GM12891 (cell line): ENCODE measurements at regions not wholly inside any gene's neighbourhood (a gene's known extent, or its start where the extent isn't known, plus 50 kb on each side); places are given as distances from the start of the nearest gene placed in this dataset.

ENCODE experiments used
- PAX5 ChIP-seq: IDR thresholded peaks from 2 replicates; pipeline ENCODE4 v1.6.1; 2011; ENCODE audit warnings: low read length, moderate library complexity, mild to moderate bottlenecking; ENCODE audit not compliant: insufficient read depth, severe bottlenecking
- POLR2A ChIP-seq: IDR thresholded peaks from 2 replicates; pipeline ENCODE4 v1.6.1; 2011; ENCODE audit warnings: low read depth, low read length, control low read depth
- POLR2AphosphoS5 ChIP-seq: IDR thresholded peaks from 2 replicates; pipeline ENCODE4 v1.6.1; 2011; ENCODE audit warnings: low read depth, low read length, control low read depth
- TAF1 ChIP-seq: IDR thresholded peaks from 2 replicates; pipeline ENCODE4 v1.6.1; 2011; ENCODE audit warnings: low read depth, low read length, control low read depth

DNA sequence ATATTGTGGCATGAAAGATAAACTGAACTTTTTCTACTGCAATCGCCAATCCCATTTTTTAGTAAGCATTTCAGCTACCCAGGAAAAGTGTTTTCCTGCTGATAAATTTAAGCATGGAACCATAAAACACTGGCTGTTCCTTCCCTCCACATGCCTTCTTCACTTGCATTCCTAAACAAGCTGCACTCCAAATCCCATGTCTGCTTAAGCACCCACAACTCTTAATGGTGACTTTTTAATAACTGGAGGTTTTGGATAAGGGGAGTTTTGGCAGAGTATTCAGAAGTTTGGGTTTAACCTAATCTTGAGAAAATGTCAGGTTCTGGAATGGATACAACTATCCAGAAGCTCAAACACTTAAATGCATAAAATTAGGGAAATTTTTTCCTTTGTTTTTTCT, 345.6 kb upstream of the CA10 start:
- TF ChIP-seq POLR2AphosphoS5 (no peak), POLR2A (no peak), PAX5 (no peak), TAF1 (no peak)
